ENCODE measurements at regions not wholly inside any gene's neighbourhood (a gene's known extent, or its start where the extent isn't known, plus 50 kb on each side); places are given as distances from the start of the nearest gene placed in this dataset.
"Not testable (repeated sequence)": the region's sequence is repeated elsewhere in the genome, so short reads cannot be mapped to it uniquely, and the experiment has no call there.

DNA sequence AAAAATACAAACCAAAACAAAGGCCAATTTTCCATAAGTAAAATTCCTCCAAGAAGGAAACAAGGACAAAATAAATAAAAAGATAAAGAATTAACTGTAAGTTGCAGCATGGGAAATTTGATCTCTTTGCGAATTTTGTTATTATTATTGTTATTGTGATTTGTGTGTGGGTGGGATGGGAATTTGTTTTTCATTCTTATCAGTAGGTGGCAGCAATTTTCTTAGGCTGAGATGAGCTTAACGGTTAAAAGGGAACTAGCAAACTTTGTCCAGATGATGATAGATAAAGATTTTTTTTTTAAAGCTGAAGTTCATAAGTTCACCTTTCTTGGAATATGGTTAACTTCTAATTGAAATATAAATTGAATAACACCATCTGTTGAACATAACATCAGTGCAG, 83.2 kb upstream of the IL1RAPL2 start:
- no peak for TF ChIP-seq POLR2A (IDR thresholded peaks at IDR 0.05)
- TF ChIP-seq, protein P1, sequence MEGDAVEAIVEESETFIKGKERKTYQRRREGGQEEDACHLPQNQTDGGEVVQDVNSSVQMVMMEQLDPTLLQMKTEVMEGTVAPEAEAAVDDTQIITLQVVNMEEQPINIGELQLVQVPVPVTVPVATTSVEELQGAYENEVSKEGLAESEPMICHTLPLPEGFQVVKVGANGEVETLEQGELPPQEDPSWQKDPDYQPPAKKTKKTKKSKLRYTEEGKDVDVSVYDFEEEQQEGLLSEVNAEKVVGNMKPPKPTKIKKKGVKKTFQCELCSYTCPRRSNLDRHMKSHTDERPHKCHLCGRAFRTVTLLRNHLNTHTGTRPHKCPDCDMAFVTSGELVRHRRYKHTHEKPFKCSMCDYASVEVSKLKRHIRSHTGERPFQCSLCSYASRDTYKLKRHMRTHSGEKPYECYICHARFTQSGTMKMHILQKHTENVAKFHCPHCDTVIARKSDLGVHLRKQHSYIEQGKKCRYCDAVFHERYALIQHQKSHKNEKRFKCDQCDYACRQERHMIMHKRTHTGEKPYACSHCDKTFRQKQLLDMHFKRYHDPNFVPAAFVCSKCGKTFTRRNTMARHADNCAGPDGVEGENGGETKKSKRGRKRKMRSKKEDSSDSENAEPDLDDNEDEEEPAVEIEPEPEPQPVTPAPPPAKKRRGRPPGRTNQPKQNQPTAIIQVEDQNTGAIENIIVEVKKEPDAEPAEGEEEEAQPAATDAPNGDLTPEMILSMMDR (IDR thresholded peaks at IDR 0.05), result peak in 1 of 5 experiments; percentile 6

DNA sequence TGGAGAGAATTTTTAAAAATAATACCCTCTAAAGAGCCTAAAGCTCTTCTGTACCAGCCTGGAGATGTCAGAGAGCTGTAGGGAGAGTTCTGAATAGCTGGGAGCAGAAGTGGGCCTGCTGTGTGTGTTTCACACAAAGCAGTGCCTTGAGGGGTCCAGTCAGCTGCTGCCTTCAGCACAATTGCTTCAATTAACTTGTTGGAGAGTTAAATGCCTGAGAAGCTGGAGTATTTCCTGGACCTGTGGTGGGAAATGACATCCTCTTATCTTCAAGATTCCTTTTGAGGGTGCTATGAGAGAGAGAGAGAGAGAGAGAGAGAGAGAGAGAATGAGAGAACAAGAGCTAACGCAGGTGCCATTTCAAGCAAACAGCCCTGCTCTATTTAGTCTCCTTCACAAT, 96.2 kb upstream of the IL1RAPL2 start:
- 0% methylated on average over 1 of the region's 1 CpG for WGBS, 2 donors
- Histone ChIP-seq H3K4me3 (no peak overlapping the region), H3K9me3 (no peaks in the 10 kb centered on the region), H3K36me3 (no peaks in the 10 kb centered on the region), H3K4me1 (no peaks in the 10 kb centered on the region), H3K27ac (no peak overlapping the region), H3K27me3 (no peaks in the 10 kb centered on the region)
- DNase-seq (ENCODE audit: low spot score in 2 of 2), result no peak
- TF ChIP-seq POLR2A (IDR thresholded peaks at IDR 0.05), result no peak

More for the DNA sequence above, 83.2 kb upstream of the IL1RAPL2 start:
- DNase-seq (ENCODE audit: low spot score in 2 of 2), result no peak
- Histone ChIP-seq H3K4me3 (no peak overlapping the region), H3K27ac (no peak overlapping the region), H3K36me3 (no peaks in the 10 kb centered on the region), H3K27me3 (peaks cover 0 to 19% of the 10 kb centered on the region in 2 donors), H3K9me3 (no peaks in the 10 kb centered on the region), H3K4me1 (no peaks in the 10 kb centered on the region)
- 6 to 10% methylated on average over 2 of the region's 2 CpGs for WGBS, 2 donors

GRCh38 chrX:104459796-104460195, 106.2 kb upstream of the IL1RAPL2 start:
- WGBS, 2 donors, result 76 to 96% methylated on average over 4 of the region's 4 CpGs
- H3K27ac ChIP-seq, result no peak overlapping the region

GRCh38 chrX:104457130-104457529, 108.9 kb upstream of the IL1RAPL2 start:
- 91 to 100% methylated on average over 1 to 2 of the region's 2 CpGs for WGBS, 2 donors
- not testable (repeated sequence) for H3K27me3 ChIP-seq; H3K4me3 ChIP-seq; H3K9me3 ChIP-seq; DNase-seq (ENCODE audit: low spot score in 2 of 2); H3K27ac ChIP-seq; H3K4me1 ChIP-seq; H3K36me3 ChIP-seq

More at GRCh38 chrX:104459796-104460195, 106.2 kb upstream of the IL1RAPL2 start:
- Histone ChIP-seq H3K27me3 (no peaks in the 10 kb centered on the region), H3K36me3 (no peaks in the 10 kb centered on the region), H3K9me3 (no peaks in the 10 kb centered on the region), H3K4me3 (no peak overlapping the region), H3K4me1 (no peaks in the 10 kb centered on the region)
- no peak for DNase-seq (ENCODE audit: low spot score in 2 of 2)
- TF ChIP-seq POLR2A (IDR thresholded peaks at IDR 0.05) (no peak), EP300 (IDR thresholded peaks at IDR 0.05) (no peak)
- TF ChIP-seq, protein P1 (IDR thresholded peaks at IDR 0.05), result no peak

- 37 to 55% methylated on average over 1 of the region's 1 CpG for WGBS, 2 donors
- H3K27me3 ChIP-seq, result peaks cover 0 to 5% of the 10 kb centered on the region in 2 donors
- TF ChIP-seq, protein P1 (IDR thresholded peaks at IDR 0.05), result no peak
- TF ChIP-seq EP300 (IDR thresholded peaks at IDR 0.05) (no peak), POLR2A (IDR thresholded peaks at IDR 0.05) (no peak)
- DNase-seq (ENCODE audit: low spot score in 2 of 2), result no peak
- H3K4me1 ChIP-seq, result no peaks in the 10 kb centered on the region
- H3K36me3 ChIP-seq, result no peaks in the 10 kb centered on the region
- no peaks in the 10 kb centered on the region for H3K9me3 ChIP-seq
- H3K4me3 ChIP-seq, result no peak overlapping the region
- H3K27ac ChIP-seq, result no peak overlapping the region
Measured at GRCh38 chrX:104450316-104450715, 115.7 kb upstream of the IL1RAPL2 start.

- 48 to 63% methylated on average over 2 of the region's 2 CpGs for WGBS, 2 donors
- Histone ChIP-seq H3K9me3 (no peaks in the 10 kb centered on the region), H3K4me3 (no peak overlapping the region), H3K27me3 (no peaks in the 10 kb centered on the region), H3K4me1 (no peaks in the 10 kb centered on the region), H3K27ac (no peak overlapping the region), H3K36me3 (no peaks in the 10 kb centered on the region)
- DNase-seq (ENCODE audit: low spot score in 2 of 2), result no peak
- TF ChIP-seq POLR2A (IDR thresholded peaks at IDR 0.05) (no peak), EP300 (IDR thresholded peaks at IDR 0.05) (no peak)
- TF ChIP-seq, protein P1 (IDR thresholded peaks at IDR 0.05), result no peak
Measured at GRCh38 chrX:104445591-104445990, 120.4 kb upstream of the IL1RAPL2 start.
